ENCODE measurements at regions not wholly inside any gene's neighbourhood (a gene's known extent, or its start where the extent isn't known, plus 50 kb on each side); places are given as distances from the start of the nearest gene placed in this dataset.

DNA sequence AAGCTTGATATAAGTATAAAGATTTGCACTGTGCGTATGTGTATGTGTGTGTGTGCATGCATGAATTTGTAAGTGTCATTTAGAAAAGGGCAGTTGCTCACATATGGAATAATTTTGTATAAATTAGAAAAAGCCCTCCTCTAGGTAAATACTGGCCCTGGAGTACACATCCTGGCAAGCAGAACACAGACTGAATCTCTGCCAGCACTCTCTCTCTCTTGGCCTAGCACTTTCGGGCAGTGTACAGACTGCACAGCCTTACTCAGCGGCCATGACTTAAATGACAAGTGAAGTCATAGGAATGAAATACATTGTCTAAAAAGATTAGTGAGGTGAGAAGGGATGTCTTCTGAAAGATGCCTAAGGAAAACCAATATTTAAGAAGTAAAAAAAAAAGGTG, 214.1 kb downstream of the RDH14 start:
- H3K9ac ChIP-seq (replicated peaks in 1 of 4; ENCODE audit: extremely low read depth in 1 of 4, low read depth in 3 of 4, low read length in 3 of 4) = no peak overlapping the region
- no peak overlapping the region for H3K23ac ChIP-seq (ENCODE audit: insufficient read length)
- H2BK5ac ChIP-seq (ENCODE audit: low read depth, low read length) = no peak overlapping the region
- no peaks in the 10 kb centered on the region for H4K20me1 ChIP-seq (replicated peaks in 1 of 2; ENCODE audit: control insufficient read depth in 1 of 2, insufficient read depth in 2 of 2, low read length in 2 of 2)
- FAIRE-seq (no peak), DNase-seq (ENCODE audit: low read depth in 1 of 2, low spot score in 2 of 2) (no peak)
- H2AK5ac ChIP-seq (ENCODE audit: low read depth, low read length) = no peak overlapping the region
- no peak overlapping the region for H2BK12ac ChIP-seq (ENCODE audit: low read depth, low read length)
- H3K4me1 ChIP-seq (replicated peaks in 1 of 4; ENCODE audit: control insufficient read depth in 3 of 4, insufficient read depth in 4 of 4, low read length in 3 of 4) = no peaks in the 10 kb centered on the region
- 95% methylated on average over 3 of the region's 3 CpGs; no CpG with 5 or more reads in 1 of the 2 experiments for WGBS, 2 experiments (ENCODE audit: extremely low coverage in 1 of 2, insufficient coverage in 1 of 2, insufficient read length in 1 of 2, insufficient replicate concordance in 2 of 2, low coverage in 1 of 2, low lambda C conversion rate in 2 of 2, missing lambda C conversion rate in 1 of 2)
- no peak overlapping the region for H3K56ac ChIP-seq (replicated peaks; ENCODE audit: insufficient read length, low read depth, low read length)
- H3K9me3 ChIP-seq (ENCODE audit: insufficient read depth in 2 of 2, low read depth in 1 of 2, low read length in 1 of 2) = 0 out of 4 replicates have a peak, but pooled peaks cover 0 to 3% of the 10 kb centered on the region in 2 experiments
- H3K4ac ChIP-seq (replicated peaks; ENCODE audit: insufficient read length, low read depth, low read length) = no peak overlapping the region
- POLR2A ChIA-PET (ENCODE audit: partially characterized antibody) = no interaction called here
- no peaks in the 10 kb centered on the region for H3K23me2 ChIP-seq (ENCODE audit: low read depth, low read length)
- no peak overlapping the region for H3K14ac ChIP-seq (ENCODE audit: insufficient read length)
- no peak overlapping the region for H3K27ac ChIP-seq (ENCODE audit: low read depth, low read length)
- H2AFZ ChIP-seq (ENCODE audit: low read length) = no peak overlapping the region
- no peak overlapping the region for H3K4me3 ChIP-seq (ENCODE audit: extremely low read depth in 1 of 4, insufficient read depth in 2 of 4, low read depth in 3 of 4, low read length in 4 of 4)
- no peak overlapping the region for H2BK120ac ChIP-seq (replicated peaks; ENCODE audit: low read depth, low read length)
- H3K79me1 ChIP-seq (ENCODE audit: low read depth, low read length) = no peaks in the 10 kb centered on the region
- H3K36me3 ChIP-seq (ENCODE audit: control insufficient read depth in 2 of 4, insufficient read depth in 4 of 4, low read length in 3 of 4) = no peaks in the 10 kb centered on the region
- no peak overlapping the region for H3K4me2 ChIP-seq (ENCODE audit: insufficient read depth in 1 of 2, low read depth in 2 of 2, low read length in 2 of 2)
- H3K79me2 ChIP-seq (ENCODE audit: control insufficient read depth in 1 of 2, insufficient read depth in 2 of 2, low read length in 2 of 2) = no peaks in the 10 kb centered on the region
- H4K5ac ChIP-seq (ENCODE audit: insufficient read length, low read depth, low read length) = no peak overlapping the region
- no peak overlapping the region for H4K91ac ChIP-seq (replicated peaks; ENCODE audit: insufficient read length, low read length)
- H3K18ac ChIP-seq (ENCODE audit: extremely low read depth, low read length) = no peak overlapping the region
- no peak for TF ChIP-seq EP300 (IDR thresholded peaks at IDR 0.05; ENCODE audit: borderline replicate concordance in 1 of 2, low read depth in 2 of 2, low read length in 2 of 2)
- TF ChIP-seq KDM1A (IDR thresholded peaks at IDR 0.05; ENCODE audit: borderline replicate concordance, low read length) = no peak
- no peak for TF ChIP-seq NRF1 (IDR thresholded peaks at IDR 0.05; ENCODE audit: low read depth, low read length)
- no peak for TF ChIP-seq SP4 (IDR thresholded peaks at IDR 0.05; ENCODE audit: low read length)
- no peak for TF ChIP-seq KDM5A (IDR thresholded peaks at IDR 0.05; ENCODE audit: low read length)
- TF ChIP-seq SAP30 (IDR thresholded peaks at IDR 0.05; ENCODE audit: insufficient read depth, insufficient replicate concordance, low read length) = no peak
- TF ChIP-seq CEBPB (IDR thresholded peaks at IDR 0.05; ENCODE audit: low read depth, low read length) = no peak
- TF ChIP-seq, protein P1, sequence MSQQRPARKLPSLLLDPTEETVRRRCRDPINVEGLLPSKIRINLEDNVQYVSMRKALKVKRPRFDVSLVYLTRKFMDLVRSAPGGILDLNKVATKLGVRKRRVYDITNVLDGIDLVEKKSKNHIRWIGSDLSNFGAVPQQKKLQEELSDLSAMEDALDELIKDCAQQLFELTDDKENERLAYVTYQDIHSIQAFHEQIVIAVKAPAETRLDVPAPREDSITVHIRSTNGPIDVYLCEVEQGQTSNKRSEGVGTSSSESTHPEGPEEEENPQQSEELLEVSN (IDR thresholded peaks at IDR 0.05) = no peak
- CTCF ChIA-PET (ENCODE audit: partially characterized antibody) = interaction anchor here (0.9 kb wide), 1 partner anchor 41 kb away, joined by 3 read pairs; no protein-coding TSS in a partner anchor
- no peak overlapping the region for H2BK20ac ChIP-seq (ENCODE audit: low read length)
- no peaks in the 10 kb centered on the region for H3K27me3 ChIP-seq (replicated peaks in 1 of 4; ENCODE audit: control insufficient read depth in 3 of 4, extremely low read depth in 1 of 4, insufficient read depth in 3 of 4, low read length in 3 of 4)
- H4K8ac ChIP-seq (ENCODE audit: extremely low read depth, insufficient read depth, low read length) = no peak overlapping the region
- H2BK15ac ChIP-seq (ENCODE audit: low read length) = no peak overlapping the region
